HCT116 (cell line): ENCODE measurements at regions not wholly inside any gene's neighbourhood (a gene's known extent, or its start where the extent isn't known, plus 50 kb on each side); places are given as distances from the start of the nearest gene placed in this dataset.
A peak's percentile ranks its signal among the peaks of the same experiment; 100 is the strongest.

Experiments
- ATAC-seq: fragments of 200-7000 bp; cut with Tn5 transposase; 2 replicates; pipeline ENCODE4 v1.9.1; 2020; ENCODE audit warnings: mild to moderate bottlenecking, moderate library complexity
- BruUV-seq: library from RNA; stranded (reverse); fragments of 400-500 nt; replicated peaks from 2 replicates; lab custom pipeline; 2021; lab: Mats Ljungman, UMichigan
- CTCF ChIA-PET: fragments of 300-600 bp; sonication (Branson Sonifier 250); formaldehyde crosslinking; loops from one replicate; lab custom pipeline; 2021; ENCODE audit warnings: antibody characterized with exemption; lab: Charles Lee
- POLR2A ChIA-PET: fragments of 300-600, 350-600 bp; sonication (Branson Sonifier 250); formaldehyde crosslinking; loops from one replicate; lab custom pipeline; 2021; ENCODE audit warnings: antibody characterized with exemption; lab: Charles Lee
- RAD21 ChIA-PET, 2 experiments: fragments of 300-600 bp; sonication (Branson Sonifier 250); formaldehyde crosslinking; loops; one replicate each; lab custom pipeline; 2023; ENCODE audit warnings: low total read pairs in 2 of 2; ENCODE audit not compliant: uncharacterized antibody in 2 of 2, unreplicated experiment in 2 of 2, low non-redundant PET in 1 of 2; lab: Charles Lee
- DNase-seq: peaks from one replicate; pipeline ENCODE4 v3.0.0-alpha.2; 2010; ENCODE audit warnings: low read depth, low spot score
- H2AFZ ChIP-seq: fragments of 200-600 bp; shearing (Covaris generic), sonication (generic); 2 replicates; pipeline ENCODE4 v1.6.1; 2017; ENCODE audit warnings: low read depth, mixed run types, mixed read lengths, antibody characterized with exemption, low read length; ENCODE audit not compliant: poor library complexity, severe bottlenecking
- H3K27ac ChIP-seq: 2 replicates; pipeline ENCODE4 v1.5.1; 2012; ENCODE audit warnings: low read depth, low read length
- H3K27me3 ChIP-seq: fragments of 200-600 bp; sonication (generic); 2 replicates; pipeline ENCODE4 v1.6.1; 2016; ENCODE audit warnings: mixed run types, low read length, mixed read lengths; ENCODE audit not compliant: insufficient read depth
- H3K36me3 ChIP-seq, 2 experiments: fragments of 200-500 bp in 1 of 2; fragments of 200-600 bp in 1 of 2; sonication (Bioruptor generic) in 1 of 2; sonication (generic) in 1 of 2; 2 replicates each; pipeline versions ENCODE4 v1.5.1 to v1.6.1; 2014 to 2016; ENCODE audit warnings: low read length in 2 of 2, inconsistent platforms in 1 of 2, mixed read lengths in 1 of 2, mixed run types in 1 of 2; ENCODE audit not compliant: insufficient read depth in 2 of 2, control insufficient read depth in 1 of 2
- H3K4me1 ChIP-seq, 2 experiments: fragments of 200-600 bp in 1 of 2; sonication (generic) in 1 of 2; 2 replicates each; pipeline versions ENCODE4 v1.5.1 to v1.6.1; 2012 to 2017; ENCODE audit warnings: low read length in 2 of 2, inconsistent platforms in 1 of 2, mild to moderate bottlenecking in 1 of 2, mixed read lengths in 1 of 2, mixed run types in 1 of 2, moderate library complexity in 1 of 2; ENCODE audit not compliant: insufficient read depth in 2 of 2, control insufficient read depth in 1 of 2
- H3K4me2 ChIP-seq: fragments of 200-600 bp; sonication (generic); 2 replicates; pipeline ENCODE4 v1.6.1; 2017; ENCODE audit warnings: mixed run types, low read length, mixed read lengths
- H3K4me3 ChIP-seq, 2 experiments: fragments of 200-600 bp in 1 of 2; sonication (generic) in 1 of 2; replicated peaks in 1 of 2; 2 replicates each; pipeline ENCODE4 v1.5.1; 2011 to 2016; ENCODE audit warnings: low read length in 2 of 2, control low read depth in 1 of 2, low read depth in 1 of 2, mild to moderate bottlenecking in 1 of 2, mixed read lengths in 1 of 2, mixed run types in 1 of 2
- H3K79me2 ChIP-seq: fragments of 200-600 bp; sonication (generic); 2 replicates; pipeline ENCODE4 v1.6.1; 2017; ENCODE audit warnings: mild to moderate bottlenecking, mixed run types, low read length, moderate library complexity, mixed read lengths; ENCODE audit not compliant: insufficient read depth
- H3K9ac ChIP-seq: fragments of 200-600 bp; sonication (generic); 2 replicates; pipeline ENCODE4 v1.6.1; 2016; ENCODE audit warnings: low read length, mixed read lengths
- H3K9me2 ChIP-seq: fragments of 200-600 bp; sonication (generic), shearing (Covaris generic); 2 replicates; pipeline ENCODE4 v1.6.1; 2017; ENCODE audit warnings: mixed run types, mild to moderate bottlenecking, moderate library complexity; ENCODE audit not compliant: insufficient read depth
- H3K9me3 ChIP-seq, 2 experiments: fragments of 200-500 bp in 1 of 2; fragments of 200-600 bp in 1 of 2; sonication (Bioruptor generic) in 1 of 2; sonication (generic) in 1 of 2; 2 replicates each; pipeline ENCODE4 v1.6.1; 2014 to 2017; ENCODE audit warnings: low read length in 2 of 2, mixed read lengths in 2 of 2, inconsistent platforms in 1 of 2, low read depth in 1 of 2, mild to moderate bottlenecking in 1 of 2, mixed run types in 1 of 2, moderate library complexity in 1 of 2; ENCODE audit not compliant: control insufficient read depth in 1 of 2, insufficient read depth in 1 of 2
- H4K20me1 ChIP-seq: fragments of 200-600 bp; sonication (generic), shearing (Covaris generic); 2 replicates; pipeline ENCODE4 v1.6.1; 2017; ENCODE audit warnings: mixed run types, mild to moderate bottlenecking, moderate library complexity; ENCODE audit not compliant: insufficient read depth
- ATF3 ChIP-seq: IDR thresholded peaks from 2 replicates; pipeline ENCODE4 v1.6.1; 2012
- CEBPB ChIP-seq: IDR thresholded peaks from 2 replicates; pipeline ENCODE4 v1.6.1; 2012; ENCODE audit warnings: low read depth
- EGR1 ChIP-seq: IDR thresholded peaks from 2 replicates; pipeline ENCODE4 v1.6.1; 2012; ENCODE audit warnings: low read depth
- ELF1 ChIP-seq: IDR thresholded peaks from 2 replicates; pipeline ENCODE4 v1.6.1; 2012; ENCODE audit warnings: low read depth, borderline replicate concordance
- EZH2 ChIP-seq: fragments of 200-600 bp; sonication (generic); IDR thresholded peaks from 2 replicates; pipeline ENCODE4 v1.6.1; 2017; ENCODE audit warnings: antibody characterized with exemption, mixed run types
- EZH2phosphoT487 ChIP-seq: fragments of 200-600 bp; IDR thresholded peaks from 2 replicates; pipeline ENCODE4 v1.6.1; 2018; ENCODE audit warnings: antibody characterized with exemption, borderline replicate concordance
- FOSL1 ChIP-seq: IDR thresholded peaks from 2 replicates; pipeline ENCODE4 v1.6.1; 2012; ENCODE audit warnings: low read depth
- JUND ChIP-seq: IDR thresholded peaks from 2 replicates; pipeline ENCODE4 v1.6.1; 2012
- POLR2A ChIP-seq: IDR thresholded peaks from 2 replicates; pipeline ENCODE4 v1.7.0; 2011; ENCODE audit warnings: borderline replicate concordance; ENCODE audit not compliant: insufficient read depth, insufficient read length; ENCODE audit errors: extremely low read depth
- POLR2AphosphoS5 ChIP-seq: IDR thresholded peaks from 2 replicates; pipeline ENCODE4 v1.6.1; 2011; ENCODE audit warnings: mild to moderate bottlenecking, low read depth, low read length, moderate library complexity
- RAD21 ChIP-seq: IDR thresholded peaks from 2 replicates; pipeline ENCODE4 v1.6.1; 2012; ENCODE audit warnings: low read depth, mild to moderate bottlenecking
- REST ChIP-seq: IDR thresholded peaks from 2 replicates; pipeline ENCODE4 v1.6.1; 2012; ENCODE audit warnings: low read depth
- SIN3A ChIP-seq: IDR thresholded peaks from 2 replicates; pipeline ENCODE4 v1.6.1; 2012; ENCODE audit warnings: low read depth
- TCF7L2 ChIP-seq: IDR thresholded peaks from 2 replicates; pipeline ENCODE4 v1.7.0; 2011; ENCODE audit warnings: borderline replicate concordance, inconsistent platforms; ENCODE audit not compliant: insufficient read depth, insufficient read length; ENCODE audit errors: extremely low read depth
- YY1 ChIP-seq: IDR thresholded peaks from 2 replicates; pipeline ENCODE4 v1.6.1; 2011; ENCODE audit warnings: low read length, low read depth, moderate library complexity, mild to moderate bottlenecking; ENCODE audit not compliant: insufficient replicate concordance; ENCODE audit errors: extremely low read depth
- ZFX ChIP-seq: fragments of 450-650 bp; IDR thresholded peaks from 2 replicates; pipeline ENCODE4 v1.6.1; 2017
- intact Hi-C: fragments of 100-400 bp; cut with micrococcal nuclease; formaldehyde crosslinking; loops from 2 replicates; pipeline ENCODE4 v1.10.0; 2022

- ATAC-seq: 0 out of 2 replicates have a peak, but pooled peaks have one; percentile 45
- ChIA-PET CTCF (no interaction called here), RAD21 (no interaction called here), POLR2A (no interaction called here)
- H2AFZ ChIP-seq: no peak overlapping the region
- no TSS peak for BruUV-seq
- no peaks in the 10 kb centered on the region for H3K9me3 ChIP-seq
- no peaks in the 10 kb centered on the region for H3K36me3 ChIP-seq
- H3K79me2 ChIP-seq: no peaks in the 10 kb centered on the region
- H3K4me2 ChIP-seq: 0 out of 2 replicates have a peak overlapping the region, but pooled peaks have one; percentile 25
- peak; percentile 13 for DNase-seq
- TF ChIP-seq FOSL1 (0 out of 2 replicates have a peak, but pooled peaks have one; percentile 22), ELF1 (no peak)
- intact Hi-C loops: no loop called here
- no peak overlapping the region for H3K4me3 ChIP-seq
- no peak overlapping the region for H3K27ac ChIP-seq
- H3K4me1 ChIP-seq: peaks cover 0 to 5% of the 10 kb centered on the region in 2 experiments; a peak in 1 of 4 replicates
- no peaks in the 10 kb centered on the region for H3K27me3 ChIP-seq
- H3K9ac ChIP-seq: no peak overlapping the region
- no peaks in the 10 kb centered on the region; the same call in 1 of the 2 replicates for H3K9me2 ChIP-seq
- H4K20me1 ChIP-seq: no peaks in the 10 kb centered on the region
Measured at GRCh38 chr4:128571747-128572146, 237.8 kb upstream of the JADE1 start.

GRCh38 chr4:128570387-128570975 lies 239.0 kb upstream of the JADE1 start:
- Histone ChIP-seq H3K9me2 (no peaks in the 10 kb centered on the region; the same call in 1 of the 2 replicates), H3K4me2 (no peak overlapping the region), H3K9ac (no peak overlapping the region), H3K27ac (no peak overlapping the region), H4K20me1 (no peaks in the 10 kb centered on the region), H2AFZ (no peak overlapping the region), H3K27me3 (no peaks in the 10 kb centered on the region), H3K4me1 (peaks cover 0 to 5% of the 10 kb centered on the region in 2 experiments; a peak in 1 of 4 replicates), H3K36me3 (no peaks in the 10 kb centered on the region), H3K4me3 (no peak overlapping the region), H3K9me3 (no peaks in the 10 kb centered on the region), H3K79me2 (no peaks in the 10 kb centered on the region)
- CTCF ChIA-PET: no interaction called here
- POLR2A ChIA-PET: no interaction called here
- no peak for TF ChIP-seq POLR2A
- TF ChIP-seq REST: no peak
- no peak for TF ChIP-seq ATF3
- no peak for TF ChIP-seq CEBPB
- TF ChIP-seq TCF7L2: no peak
- TF ChIP-seq RAD21: no peak
- no peak for TF ChIP-seq POLR2AphosphoS5
- TF ChIP-seq FOSL1: no peak
- TF ChIP-seq EZH2phosphoT487: no peak
- TF ChIP-seq JUND: no peak
- no peak for TF ChIP-seq SIN3A
- no peak for TF ChIP-seq EGR1
- no peak for TF ChIP-seq YY1
- no peak for TF ChIP-seq EZH2
- no peak for TF ChIP-seq ZFX
- intact Hi-C loops: no loop called here
- RAD21 ChIA-PET: no interaction called here
- DNase-seq: no peak
- ATAC-seq: no peak
- BruUV-seq: no TSS peak
